C1 segment of cervical spinal cord (tissue), 14 donors: ENCODE measurements at regions not wholly inside any gene's neighbourhood (a gene's known extent, or its start where the extent isn't known, plus 50 kb on each side); places are given as distances from the start of the nearest gene placed in this dataset.
"Not testable (repeated sequence)": the region's sequence is repeated elsewhere in the genome, so short reads cannot be mapped to it uniquely, and the experiment has no call there.

Experiments used
- DNase-seq, 14 donors: peaks; one replicate each; lab custom pipeline; 2025; lab: John Stamatoyannopoulos, UW

DNA sequence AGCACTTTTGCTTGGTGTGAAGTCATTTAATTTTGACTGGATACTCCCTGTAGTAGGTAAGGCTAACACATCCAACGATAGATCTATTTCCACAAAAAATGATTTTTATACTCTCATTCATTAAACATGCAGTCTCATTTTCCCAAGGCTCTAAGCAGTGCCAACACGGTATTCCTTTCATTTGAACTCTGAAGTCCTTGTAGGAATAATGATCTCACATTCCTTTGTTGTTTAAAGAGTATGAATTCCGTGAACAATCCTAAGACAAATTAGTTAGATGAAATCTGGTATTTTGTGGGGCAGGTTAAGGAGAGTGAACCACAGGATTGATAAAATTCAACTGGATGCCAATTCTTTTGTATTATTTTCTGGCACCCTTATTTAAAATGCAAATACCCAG, 66.6 kb downstream of the LACC1 start:
- DNase-seq: no peak

- no peak for DNase-seq
Observed at GRCh38 chr13:43947897-43948458, 68.3 kb downstream of the LACC1 start.

GRCh38 chr13:43953370-43953769, 73.7 kb downstream of the LACC1 start:
- no peak for DNase-seq

DNA sequence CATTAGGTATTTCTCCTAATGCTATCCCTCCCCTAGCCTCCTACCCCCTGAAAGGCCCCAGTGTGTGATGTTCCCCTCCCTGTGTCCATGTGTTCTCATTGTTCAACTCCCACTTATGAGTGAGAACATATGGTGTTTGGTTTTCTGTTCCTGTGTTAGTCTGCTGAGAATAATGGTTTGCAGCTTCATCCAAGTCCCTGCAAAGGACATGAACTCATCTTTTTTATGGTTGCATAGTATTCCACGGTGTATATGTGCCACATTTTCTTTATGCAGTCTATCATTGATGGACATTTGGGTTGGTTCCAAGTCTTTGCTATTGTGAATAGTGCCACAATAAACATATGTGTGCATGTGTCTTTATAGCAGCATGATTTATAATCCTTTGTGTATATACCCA, 77.3 kb downstream of the LACC1 start:
- not testable (repeated sequence) for DNase-seq

DNA sequence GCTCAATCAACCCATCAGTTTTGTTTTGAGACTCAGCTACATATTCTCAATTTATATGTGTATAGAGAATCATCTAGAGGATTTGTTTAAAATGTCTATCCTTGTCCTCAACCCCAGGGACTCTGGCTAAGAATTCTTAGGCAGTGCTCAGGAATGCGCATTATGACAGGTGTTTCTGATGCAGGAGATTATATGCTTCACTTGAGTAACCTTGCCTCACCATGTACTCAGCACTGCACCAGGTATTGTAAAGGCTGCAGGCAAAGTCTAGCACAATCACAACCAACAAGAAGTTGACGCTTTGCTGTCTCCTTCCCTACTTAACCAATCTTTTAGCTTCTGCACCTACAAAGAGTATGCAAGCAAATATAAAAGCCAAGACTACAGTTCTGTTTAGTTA, 79.6 kb downstream of the LACC1 start:
- DNase-seq: no peak

DNA sequence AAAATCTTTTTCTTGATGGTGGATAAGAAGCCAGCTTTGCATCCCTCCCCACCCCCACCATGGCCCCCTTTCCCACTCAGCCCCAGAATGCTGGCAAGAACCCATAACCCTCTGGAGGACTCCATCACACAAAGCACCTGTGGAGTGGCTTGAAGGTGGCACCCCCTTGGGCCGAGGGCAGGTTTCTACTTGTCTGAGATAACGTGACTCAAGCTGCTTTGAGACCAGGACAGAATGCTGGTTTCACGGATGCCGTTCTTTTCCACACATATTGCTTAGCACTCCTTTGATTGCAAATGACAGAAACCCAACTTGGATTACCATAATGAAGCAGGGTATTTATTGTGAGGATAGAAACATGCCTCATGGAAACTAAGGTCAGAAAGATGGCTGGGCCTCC, 82.2 kb downstream of the LACC1 start:
- no peak for DNase-seq

DNA sequence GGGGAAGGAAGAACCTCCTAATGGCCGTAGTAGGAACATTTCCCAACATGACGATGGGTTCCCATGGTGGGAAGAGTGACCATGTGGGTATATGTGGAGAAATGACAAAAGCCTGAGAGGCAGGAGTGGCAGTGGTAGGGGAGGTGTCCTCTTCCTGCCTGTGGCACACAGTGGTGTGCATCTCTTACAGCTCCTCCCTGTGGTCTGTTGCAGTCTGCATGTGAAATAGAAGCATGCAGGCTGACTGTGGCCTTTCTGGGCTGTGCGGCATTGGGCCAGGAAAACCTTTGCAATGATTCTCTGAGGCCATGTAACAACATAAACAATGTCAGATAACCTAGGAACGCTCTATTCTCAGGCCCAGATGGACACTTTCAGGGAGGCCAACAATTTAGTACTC, 84.0 kb downstream of the LACC1 start:
- DNase-seq: no peak

DNA sequence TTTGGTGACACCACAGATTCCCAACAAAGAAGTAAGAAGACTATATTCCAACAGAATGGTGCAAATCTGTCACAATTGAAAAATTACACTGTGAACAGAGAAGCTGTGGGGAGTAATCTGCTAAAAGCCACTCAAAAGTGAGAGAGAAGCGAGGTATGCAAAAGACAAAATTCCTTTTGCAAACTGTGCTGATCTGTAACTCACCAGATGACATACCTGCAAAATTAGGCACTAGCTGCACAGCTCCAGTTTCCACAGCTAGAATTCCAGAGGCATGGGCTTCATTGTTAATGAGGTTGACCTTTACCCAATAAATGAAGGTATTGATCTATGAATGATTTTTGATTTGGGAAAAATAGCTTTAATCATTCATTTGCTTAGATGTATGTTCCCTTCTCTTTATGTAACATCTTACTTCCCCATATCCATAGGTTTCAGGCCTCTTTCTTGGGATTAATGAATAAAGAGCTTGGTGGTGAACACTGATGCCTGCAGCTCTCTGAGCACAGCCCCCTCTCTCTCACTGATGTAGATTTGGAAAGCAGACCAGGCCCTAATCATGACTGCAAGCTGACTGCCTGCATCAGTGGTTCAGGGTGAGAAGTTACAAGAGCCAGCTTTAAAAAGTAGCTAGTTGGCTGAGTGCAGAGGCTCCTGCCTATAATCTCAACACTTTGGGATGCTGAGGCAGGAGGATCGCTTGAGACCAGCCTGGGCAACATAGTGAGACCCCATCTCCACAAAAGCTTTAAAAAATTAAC, 85.2 kb downstream of the LACC1 start:
- no peak for DNase-seq

DNA sequence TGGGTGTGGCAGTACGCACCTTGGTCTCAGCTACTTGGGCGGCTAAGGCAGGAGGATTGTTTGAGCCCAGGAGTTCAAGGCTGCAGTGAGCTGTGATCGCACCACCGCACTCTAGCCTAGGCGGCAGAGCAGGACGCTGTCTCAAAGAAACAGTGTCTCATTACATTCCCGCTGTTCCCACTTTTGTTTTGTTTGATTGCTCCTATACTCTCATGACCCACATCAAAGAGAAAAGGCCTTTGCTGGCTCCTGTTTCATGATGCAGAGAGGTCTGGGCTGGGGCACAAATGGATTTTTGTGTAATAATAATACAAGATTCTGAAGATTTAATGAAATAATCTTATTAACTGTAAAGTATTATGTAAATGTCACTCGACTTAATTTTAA, 85.7 kb downstream of the LACC1 start:
- no peak for DNase-seq

DNA sequence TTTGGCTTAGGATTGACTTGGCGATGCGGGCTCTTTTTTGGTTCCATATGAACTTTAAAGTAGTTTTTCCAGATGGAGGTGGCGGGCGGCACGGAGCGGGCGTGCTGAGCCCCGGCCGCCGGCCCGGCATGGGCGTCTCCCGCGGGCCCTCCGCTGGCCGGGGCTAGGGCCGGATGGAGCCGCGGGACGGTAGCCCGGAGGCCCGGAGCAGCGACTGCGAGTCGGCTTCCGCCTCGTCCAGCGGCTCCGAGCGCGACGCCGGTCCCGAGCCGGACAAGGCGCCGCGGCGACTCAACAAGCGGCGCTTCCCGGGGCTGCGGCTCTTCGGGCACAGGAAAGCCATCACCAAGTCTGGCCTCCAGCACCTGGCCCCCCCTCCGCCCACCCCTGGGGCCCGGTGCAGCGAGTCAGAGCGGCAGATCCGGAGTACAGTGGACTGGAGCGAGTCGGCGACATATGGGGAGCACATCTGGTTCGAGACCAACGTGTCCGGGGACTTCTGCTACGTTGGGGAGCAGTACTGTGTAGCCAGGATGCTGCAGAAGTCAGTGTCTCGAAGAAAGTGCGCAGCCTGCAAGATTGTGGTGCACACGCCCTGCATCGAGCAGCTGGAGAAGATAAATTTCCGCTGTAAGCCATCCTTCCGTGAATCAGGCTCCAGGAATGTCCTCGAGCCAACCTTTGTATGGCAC, 88.7 kb downstream of the LACC1 start:
- DNase-seq: not testable (repeated sequence)

DNA sequence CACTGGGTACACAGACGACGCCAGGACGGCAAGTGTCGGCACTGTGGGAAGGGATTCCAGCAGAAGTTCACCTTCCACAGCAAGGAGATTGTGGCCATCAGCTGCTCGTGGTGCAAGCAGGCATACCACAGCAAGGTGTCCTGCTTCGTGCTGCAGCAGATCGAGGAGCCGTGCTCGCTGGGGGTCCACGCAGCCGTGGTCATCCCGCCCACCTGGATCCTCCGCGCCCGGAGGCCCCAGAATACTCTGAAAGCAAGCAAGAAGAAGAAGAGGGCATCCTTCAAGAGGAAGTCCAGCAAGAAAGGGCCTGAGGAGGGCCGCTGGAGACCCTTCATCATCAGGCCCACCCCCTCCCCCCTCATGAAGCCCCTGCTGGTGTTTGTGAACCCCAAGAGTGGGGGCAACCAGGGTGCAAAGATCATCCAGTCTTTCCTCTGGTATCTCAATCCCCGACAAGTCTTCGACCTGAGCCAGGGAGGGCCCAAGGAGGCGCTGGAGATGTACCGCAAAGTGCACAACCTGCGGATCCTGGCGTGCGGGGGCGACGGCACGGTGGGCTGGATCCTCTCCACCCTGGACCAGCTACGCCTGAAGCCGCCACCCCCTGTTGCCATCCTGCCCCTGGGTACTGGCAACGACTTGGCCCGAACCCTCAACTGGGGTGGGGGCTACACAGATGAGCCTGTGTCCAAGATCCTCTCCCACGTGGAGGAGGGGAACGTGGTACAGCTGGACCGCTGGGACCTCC, 89.4 kb downstream of the LACC1 start:
- not testable (repeated sequence) for DNase-seq

GRCh38 chr13:43969919-43970318, 90.2 kb downstream of the LACC1 start:
- not testable (repeated sequence) for DNase-seq

DNA sequence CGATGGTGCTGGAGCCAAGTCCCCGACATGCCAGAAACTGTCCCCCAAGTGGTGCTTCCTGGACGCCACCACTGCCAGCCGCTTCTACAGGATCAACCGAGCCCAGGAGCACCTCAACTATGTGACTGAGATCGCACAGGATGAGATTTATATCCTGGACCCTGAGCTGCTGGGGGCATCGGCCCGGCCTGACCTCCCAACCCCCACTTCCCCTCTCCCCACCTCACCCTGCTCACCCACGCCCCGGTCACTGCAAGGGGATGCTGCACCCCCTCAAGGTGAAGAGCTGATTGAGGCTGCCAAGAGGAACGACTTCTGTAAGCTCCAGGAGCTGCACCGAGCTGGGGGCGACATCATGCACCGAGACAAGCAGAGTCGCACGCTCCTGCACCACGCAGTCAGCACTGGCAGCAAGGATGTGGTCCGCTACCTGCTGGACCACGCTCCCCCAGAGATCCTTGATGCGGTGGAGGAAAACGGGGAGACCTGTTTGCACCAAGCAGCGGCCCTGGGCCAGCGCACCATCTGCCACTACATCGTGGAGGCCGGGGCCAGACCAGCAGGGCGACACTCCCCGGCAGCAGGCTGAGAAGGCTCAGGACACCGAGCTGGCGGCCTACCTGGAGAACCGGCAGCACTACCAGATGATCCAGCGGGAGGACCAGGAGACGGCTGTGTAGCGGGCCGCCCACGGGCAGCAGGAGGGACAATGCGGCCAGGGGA, 91.0 kb downstream of the LACC1 start:
- DNase-seq: not testable (repeated sequence)

DNA sequence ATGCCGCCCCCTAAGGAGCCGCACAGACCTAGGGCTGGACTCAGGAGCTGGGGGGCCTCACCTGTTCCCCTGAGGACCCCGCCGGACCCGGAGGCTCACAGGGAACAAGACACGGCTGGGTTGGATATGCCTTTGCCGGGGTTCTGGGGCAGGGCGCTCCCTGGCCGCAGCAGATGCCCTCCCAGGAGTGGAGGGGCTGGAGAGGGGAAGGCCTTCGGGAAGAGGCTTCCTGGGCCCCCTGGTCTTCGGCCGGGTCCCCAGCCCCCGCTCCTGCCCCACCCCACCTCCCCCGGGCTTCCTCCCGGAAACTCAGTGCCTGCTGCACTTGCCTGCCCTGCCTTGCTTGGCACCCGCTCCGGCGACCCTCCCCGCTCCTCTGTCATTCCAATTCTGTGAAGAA, 91.6 kb downstream of the LACC1 start:
- DNase-seq: not testable (repeated sequence)

GRCh38 chr13:43977911-43978310, 98.2 kb downstream of the LACC1 start:
- no peak for DNase-seq

DNA sequence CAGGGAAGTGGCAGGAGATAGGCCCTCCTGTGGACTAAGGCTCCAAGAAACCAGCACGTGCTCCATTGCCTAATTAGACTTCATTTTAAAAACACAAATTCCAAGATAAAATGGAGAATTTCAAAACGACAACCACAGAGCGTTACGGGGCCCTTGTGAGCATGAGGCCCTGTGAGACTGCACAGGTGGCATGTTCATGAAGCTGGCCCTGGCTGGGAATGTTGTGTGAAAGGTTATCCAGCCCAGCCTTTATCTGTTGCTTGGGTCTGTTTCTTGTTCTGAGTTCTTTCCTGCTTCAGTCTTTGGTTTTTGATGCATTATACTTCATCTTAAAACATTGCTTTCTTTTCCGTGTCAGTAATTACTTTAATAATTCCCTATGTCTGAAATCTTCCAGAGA, 99.0 kb downstream of the LACC1 start:
- no peak for DNase-seq

DNA sequence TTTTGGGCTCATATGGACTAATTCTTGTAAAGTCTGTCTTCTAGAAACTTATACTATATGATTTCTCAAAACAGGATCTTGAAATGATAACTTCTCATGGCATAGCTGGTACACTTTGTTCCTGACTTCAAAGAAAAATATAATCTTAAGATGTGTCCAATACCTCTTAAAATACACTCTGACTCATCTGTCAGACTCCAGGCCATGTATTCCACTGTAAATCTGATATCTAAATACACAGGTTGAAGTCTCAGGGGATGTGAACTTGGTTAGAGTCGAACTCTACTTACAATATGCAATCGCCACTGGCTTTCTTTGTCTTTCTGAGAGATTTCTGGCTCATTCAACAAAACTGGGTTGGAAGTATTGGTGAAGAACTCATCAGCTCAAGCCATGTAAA, 99.8 kb downstream of the LACC1 start:
- DNase-seq: no peak

GRCh38 chr13:43980587-43980986, 100.9 kb downstream of the LACC1 start:
- no peak for DNase-seq

GRCh38 chr13:43981091-43981490, 101.4 kb downstream of the LACC1 start:
- no peak for DNase-seq

- DNase-seq: no peak
Observed at GRCh38 chr13:43981512-43982301, 102.0 kb downstream of the LACC1 start.

- DNase-seq: no peak
Observed at GRCh38 chr13:43983373-43983772, 103.7 kb downstream of the LACC1 start.
